Esophagus muscularis mucosa (tissue), 2 donors: ENCODE measurements at regions not wholly inside any gene's neighbourhood (a gene's known extent, or its start where the extent isn't known, plus 50 kb on each side); places are given as distances from the start of the nearest gene placed in this dataset.

Source experiments
- POLR2A ChIP-seq: fragments of 450-650 bp; IDR thresholded peaks from one replicate; pipeline ENCODE4 v1.6.1; 2017; ENCODE audit warnings: antibody characterized with exemption, moderate library complexity, mild to moderate bottlenecking, low read depth
- POLR2AphosphoS5 ChIP-seq, 2 donors: sonication (generic); formaldehyde crosslinking; IDR thresholded peaks; one replicate each; pipeline ENCODE4 v1.6.1; 2017; ENCODE audit warnings: antibody characterized with exemption in 2 of 2

DNA sequence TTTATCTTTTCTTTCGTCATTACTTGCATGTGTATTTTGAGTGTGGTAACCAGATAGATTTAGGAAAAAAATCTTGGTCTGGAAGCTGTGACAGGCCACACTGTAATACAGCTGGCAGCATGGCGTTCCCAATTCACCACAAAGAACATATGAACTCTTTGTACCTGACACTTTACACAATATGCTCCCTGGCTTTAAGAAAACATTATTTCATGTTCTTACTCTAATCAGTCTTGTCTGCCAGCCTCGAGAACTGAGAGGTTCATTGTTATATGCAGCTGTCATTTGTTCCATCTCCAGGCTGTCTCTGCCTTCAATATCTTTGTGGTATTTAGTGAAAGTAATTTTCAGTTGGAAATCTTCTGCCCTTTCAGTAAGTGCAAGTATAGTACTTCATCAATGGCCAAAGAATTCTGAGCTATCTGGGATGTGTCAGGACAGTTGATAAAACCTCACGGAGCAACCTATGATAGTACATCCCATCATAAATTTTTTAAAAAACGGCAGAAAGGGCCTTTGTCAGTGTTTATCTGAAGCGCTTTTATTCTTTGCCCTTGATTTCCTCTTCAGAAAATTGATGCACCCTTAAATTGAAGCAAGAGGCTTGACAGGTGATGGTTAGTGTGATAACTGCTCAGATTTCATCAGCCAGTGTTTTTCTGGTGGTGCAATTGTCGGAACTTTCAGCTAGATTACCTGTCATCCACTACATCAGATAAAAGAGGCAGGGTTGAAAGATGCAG, 146.3 kb upstream of the SP8 start:
- TF ChIP-seq POLR2A (no peak), POLR2AphosphoS5 (IDR thresholded peaks at IDR 0.05) (no peak)
